NCI-H128 (cell line): ENCODE measurements at regions not wholly inside any gene's neighbourhood (a gene's known extent, or its start where the extent isn't known, plus 50 kb on each side); places are given as distances from the start of the nearest gene placed in this dataset.
"Not testable (repeated sequence)": the region's sequence is repeated elsewhere in the genome, so short reads cannot be mapped to it uniquely, and the experiment has no call there.

Experiments
- DNase-seq: peaks from one replicate; lab custom pipeline; 2025; ENCODE audit not compliant: unreplicated experiment; lab: John Stamatoyannopoulos, UW

DNA sequence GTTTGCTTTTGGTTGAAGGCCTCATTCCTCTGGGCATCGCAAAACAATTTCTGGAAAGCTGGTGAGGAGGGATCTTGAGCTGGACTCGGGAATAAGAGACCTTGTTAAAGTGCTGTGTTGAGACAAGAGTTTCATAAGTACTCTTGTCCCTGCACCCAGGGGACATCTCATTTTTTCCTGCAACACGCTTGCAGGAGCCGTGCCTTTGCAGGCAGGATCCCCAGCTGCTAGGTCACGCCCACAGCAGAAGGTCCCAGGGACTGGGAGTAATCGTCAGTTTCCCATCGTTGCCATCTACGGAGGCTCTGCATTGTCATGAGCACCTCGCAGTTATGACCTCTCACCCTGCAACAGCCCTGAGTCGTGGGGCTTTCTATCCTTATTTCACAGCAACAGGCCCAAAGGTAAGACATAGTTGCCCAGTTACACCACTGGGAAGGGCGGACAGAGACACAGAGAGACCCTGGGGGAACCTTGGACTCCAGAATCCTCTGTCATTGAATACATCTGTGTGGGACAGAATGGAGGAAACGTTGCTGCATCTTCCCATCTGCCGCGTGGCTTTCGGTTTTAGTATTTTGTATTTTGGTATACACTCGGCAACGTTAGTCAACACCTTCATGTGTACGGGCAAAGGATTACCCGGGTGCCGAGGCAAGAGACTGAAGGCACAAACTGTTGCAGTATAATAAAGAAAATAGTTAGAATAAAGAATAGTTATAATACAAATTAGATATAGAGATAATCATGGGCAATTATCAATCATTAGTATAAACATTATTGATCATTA lies 60.4 kb upstream of the DMRTB1 start:
- no peak for DNase-seq

DNA sequence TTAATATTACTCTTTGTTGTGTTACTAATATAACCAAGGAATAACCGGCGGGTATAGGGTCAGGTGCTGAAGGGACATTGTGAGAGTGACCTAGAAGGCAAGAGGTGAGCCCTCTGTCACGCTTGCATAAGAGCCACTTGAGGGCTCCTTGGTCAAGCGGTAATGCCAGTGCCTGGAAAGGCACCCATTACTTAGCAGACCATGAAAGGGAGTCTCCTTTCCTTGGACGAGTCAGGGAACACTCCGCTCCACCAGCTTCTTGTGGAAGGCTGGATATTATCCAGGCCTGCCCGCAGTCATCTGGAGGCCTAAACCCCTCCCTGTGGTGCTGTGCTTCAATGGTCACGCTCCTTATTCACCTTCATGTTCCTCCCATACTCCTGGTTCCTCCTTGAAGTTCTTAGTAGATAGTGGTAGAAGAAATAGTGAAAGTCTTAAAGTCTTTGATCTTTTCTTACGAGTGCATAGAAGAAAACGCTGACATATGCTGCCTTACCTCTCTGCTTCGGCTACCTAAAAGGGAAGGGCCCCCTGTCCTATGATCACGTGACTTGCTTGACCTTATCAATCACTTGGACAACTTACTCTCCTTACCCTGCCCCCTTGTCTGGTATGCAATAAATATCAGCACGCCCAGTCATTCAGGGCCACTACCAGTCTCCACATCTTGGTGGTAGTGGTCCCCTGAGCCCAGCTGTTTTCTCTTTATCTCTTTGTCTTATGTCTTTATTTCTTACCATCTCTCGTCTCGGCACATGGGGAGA lies 59.6 kb upstream of the DMRTB1 start:
- DNase-seq, result not testable (repeated sequence)

DNA sequence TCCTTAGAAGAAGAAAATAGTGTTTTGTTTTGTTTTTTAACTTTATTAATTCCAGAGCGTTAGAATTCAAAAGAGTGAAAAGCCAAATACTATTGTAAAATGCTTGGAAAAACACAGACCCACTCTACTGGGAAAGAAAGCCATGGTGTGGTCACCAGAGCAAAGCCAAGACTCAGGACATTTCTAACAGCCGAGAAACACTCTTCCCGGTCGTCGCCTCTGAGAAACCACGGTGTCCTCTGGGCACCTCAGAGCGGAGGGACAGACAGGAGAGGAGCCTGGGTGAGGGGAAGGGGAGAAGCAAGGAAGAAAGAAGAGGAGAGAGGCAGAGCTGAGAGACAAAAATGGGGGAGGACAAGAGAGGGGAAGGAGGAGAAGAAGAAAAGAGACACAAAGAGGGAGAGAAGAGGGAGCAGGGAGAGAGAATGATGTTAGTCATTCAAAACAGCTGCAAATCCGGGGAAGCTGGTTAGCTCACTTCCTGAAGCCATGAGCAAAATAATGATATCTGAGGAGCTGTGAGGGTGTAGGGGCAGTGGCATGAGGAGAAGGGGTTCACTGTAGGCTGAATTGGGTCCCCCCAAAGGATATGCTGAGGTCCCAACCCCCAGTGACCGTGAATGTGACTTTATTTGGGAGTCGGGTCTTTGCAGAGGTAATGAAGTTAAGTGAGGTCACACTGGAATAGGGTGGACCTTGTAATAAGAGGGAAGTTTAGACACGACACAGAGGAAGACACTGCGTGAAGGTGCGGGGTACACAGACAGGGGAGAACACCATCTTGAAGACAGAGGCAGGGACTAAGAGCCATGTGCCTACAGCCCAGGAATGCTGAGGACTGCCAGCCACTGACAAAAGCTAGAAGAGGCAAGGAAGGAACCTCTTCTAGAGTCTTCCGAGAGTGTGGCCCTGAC lies 58.2 kb upstream of the DMRTB1 start:
- DNase-seq, result no peak

DNA sequence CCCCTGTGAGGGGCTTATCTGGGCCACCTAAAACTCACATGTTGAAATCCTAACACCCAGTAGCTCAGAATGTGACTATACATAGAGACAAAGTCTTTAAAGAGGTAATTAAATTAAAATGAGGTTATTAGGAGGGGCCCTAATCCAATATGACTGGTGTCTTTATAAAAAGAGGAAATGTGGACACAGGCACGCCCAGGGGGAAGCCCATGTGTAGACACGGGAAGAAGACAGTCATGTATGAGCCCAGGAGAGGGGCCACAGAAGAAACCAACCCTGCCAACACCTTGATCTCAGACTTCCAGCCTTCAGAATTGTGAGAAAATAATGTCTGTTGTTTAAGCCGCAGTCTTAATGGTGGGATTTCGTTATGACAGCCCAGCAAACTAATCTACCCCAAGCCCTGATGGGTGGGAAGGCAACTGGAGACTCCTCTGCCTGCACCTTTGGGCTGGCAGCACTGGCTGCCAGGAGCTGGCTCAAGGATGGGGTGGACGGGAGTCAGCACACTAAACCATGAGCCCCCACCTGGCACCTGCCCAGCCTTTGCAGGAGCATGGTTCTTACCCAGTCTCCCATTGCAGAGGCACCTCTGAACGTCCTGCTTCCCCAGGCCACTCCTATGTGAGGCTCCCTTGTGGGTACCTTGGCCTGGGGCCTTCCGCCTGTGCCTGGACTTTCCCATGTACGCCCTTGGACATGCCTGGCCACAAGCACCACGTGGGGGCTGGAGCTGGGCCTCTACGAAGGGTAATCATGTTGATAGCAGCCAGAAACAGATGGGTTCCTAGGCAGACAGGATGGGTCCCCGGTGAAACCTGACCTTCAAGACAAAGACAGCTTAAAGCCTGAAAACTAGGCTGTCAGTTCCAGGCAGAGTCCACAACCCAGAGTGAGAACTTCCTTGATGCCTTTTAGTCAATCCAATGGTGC lies 57.1 kb upstream of the DMRTB1 start:
- DNase-seq, result no peak

DNA sequence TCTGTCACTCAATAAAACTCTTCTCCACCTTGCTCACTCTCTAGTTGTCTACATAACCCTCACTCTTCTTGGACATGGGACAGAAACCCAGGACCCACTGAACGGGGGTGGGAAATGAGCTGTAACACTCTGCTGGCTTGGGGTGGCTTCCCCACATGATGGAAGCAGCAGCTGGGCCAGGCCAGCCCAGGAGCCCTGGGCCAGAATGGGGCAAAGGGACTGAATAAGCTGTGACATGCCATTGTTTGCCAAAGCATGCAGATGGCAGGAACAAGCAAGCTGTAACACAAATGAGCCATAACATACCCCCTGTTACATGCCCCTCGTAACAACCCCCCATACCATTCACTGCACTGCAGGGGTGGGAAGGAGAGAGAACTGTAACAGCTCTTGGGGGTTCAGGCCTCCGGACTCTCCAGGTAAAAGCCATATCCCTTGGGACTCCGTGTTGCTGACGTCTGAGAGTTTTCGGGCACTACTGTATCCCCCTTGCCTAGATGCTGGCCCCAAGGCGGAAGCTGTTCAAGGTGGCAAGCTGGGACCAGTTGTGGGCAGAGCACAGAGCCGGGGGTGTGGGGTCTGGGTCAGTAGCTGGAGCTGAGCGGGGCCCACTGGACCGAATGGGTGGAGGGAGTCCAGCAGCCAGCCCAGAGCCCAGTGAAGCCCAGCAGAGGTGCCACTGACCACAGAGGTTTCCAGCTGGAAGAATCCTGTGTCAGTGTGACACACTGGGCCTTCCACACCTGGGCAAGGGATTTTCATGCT lies 56.1 kb upstream of the DMRTB1 start:
- no peak for DNase-seq

DNA sequence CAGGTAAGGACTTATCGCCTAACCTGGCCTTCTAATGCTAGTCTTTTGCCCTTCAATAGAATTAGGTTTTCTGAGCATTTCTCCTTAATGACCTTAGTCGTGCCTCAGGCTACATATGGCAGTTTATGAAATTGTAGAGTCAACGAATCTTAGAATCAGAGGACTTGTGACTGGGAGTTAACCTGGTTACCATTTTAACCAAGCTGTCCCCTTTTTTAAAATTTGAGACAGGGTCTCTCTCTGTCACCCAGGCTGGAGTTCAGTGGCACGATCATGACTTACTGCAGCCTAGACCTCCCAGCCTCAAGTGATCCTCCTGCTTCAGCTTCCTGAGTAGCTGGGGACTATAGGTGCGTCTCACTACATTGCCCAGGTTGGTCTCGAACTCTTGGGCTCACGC lies 53.5 kb upstream of the DMRTB1 start:
- DNase-seq, result no peak

DNA sequence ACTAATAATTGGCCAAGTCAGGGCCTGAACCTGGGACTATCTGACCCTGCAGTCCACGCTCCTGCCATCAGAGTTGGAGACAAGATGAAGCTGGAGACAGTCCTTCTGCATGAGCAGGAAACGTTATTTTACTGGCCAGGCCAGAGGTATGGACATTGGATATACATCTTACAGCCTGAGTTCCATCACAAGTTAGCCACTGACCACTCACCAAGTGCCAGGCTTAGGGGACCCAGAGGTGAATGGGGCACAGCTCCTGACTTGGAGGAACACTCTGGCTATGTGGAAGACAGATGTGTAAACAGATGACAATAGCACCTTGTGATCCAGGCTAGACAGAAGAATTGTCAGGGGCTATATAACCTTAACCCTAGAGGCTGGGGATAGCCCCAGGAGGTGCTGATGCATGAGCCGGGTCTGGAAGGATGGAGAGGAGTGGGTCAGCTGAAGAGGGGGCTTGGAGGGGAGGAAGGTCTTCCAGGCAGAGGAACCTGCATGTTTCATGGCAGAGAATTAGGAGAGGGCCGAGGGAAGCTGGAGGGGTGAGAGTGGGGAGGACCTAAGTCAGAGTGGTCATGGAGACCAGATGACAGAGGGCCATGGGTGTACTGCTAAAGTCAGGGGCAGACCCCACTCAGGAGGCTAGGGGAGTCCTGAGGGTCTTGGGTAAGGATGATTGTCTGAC lies 52.5 kb upstream of the DMRTB1 start:
- DNase-seq, result no peak

DNA sequence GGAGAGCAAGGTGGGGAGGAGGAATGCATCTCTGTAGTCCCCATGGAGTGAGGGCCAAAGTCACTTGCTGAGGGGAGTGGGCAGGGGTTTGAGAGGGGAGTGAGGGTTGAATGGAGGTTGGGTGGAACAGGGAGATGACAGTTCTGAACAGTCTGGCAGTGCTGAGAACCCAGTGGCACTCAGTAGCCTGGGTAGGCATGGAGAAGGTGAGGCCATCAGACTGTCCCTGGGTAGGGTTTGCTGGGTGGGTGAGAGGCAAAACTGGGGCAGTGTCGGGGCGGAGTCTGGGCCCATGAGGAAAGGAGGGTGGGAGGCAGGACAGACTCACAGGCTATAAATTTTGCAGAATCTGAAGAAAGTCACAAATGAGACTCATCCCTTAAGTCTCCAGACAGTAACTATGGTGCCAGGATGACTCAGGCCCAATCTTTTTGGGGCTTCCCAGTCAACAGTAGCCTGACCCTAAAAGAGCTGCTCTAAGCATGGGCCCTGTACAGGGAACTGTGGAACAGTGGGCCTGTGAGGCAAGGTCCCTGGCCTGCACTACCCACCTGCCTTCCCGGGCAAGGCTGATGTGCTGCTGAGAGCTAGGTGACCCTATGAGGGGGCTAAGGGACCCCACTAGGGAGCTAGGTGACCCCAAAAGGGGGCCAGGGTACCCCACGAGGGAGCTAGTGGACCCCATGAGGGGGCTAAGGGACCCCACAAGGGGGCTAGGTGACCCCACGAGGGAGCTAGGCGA lies 51.0 kb upstream of the DMRTB1 start:
- DNase-seq, result no peak

DNA sequence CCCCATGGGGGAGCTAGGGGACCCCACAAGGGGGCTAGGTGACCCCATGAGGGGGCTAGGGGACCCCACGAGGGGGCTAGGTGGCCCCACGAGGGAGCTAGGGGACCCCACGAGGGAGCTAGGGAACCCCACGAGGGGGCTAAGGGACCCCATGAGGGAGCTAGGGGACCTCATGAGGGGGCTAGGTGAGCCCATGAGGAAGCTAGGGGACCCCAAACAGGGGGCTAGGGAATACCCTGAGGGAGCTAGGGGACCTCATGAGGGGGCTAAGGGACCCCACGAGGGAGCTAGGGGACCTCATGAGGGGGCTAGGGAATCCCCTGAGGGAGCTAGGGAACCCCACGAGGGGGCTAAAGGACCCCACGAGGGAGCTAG lies 50.5 kb upstream of the DMRTB1 start:
- DNase-seq, result no peak

DNA sequence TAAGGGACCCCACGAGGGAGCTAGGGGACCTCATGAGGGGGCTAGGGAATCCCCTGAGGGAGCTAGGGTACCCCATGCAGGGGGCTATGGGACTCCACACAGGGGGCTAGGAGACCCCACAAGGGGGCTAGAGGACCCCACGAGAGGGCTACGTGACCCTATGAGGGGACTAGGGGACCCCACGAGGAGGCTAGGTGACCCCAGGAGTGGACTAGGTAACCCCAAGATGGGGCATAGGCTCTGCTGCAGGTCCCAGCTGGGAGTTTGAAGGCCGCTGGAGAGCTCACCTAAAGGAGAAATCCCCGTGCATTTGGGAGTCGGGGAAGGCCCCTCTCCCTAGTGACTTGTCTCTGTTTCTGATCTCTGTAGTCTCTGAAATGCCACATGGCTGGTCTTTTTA lies 50.0 kb upstream of the DMRTB1 start:
- no peak for DNase-seq
